ENCODE measurements at regions not wholly inside any gene's neighbourhood (a gene's known extent, or its start where the extent isn't known, plus 50 kb on each side); places are given as distances from the start of the nearest gene placed in this dataset.

DNA sequence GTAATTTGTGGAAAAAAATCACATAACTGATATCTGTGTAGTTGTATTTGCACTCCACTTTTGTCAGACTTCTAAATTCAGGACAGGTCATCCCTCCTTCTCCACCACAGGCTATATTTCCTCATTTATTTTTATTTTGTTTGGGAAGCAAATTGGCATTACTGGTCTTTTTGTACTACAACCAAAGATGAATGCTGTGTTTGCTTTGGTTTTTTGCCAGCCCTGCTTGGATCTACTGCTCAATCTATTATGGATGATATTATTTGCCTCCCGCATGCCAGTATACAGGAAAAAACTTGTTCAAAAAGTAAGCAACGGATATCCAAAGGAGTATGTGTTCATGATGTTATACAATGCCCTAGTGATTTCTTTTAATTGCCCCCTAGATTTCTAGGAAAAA lies 948.8 kb downstream of the TRHDE start:
- TF ChIP-seq, protein P1, sequence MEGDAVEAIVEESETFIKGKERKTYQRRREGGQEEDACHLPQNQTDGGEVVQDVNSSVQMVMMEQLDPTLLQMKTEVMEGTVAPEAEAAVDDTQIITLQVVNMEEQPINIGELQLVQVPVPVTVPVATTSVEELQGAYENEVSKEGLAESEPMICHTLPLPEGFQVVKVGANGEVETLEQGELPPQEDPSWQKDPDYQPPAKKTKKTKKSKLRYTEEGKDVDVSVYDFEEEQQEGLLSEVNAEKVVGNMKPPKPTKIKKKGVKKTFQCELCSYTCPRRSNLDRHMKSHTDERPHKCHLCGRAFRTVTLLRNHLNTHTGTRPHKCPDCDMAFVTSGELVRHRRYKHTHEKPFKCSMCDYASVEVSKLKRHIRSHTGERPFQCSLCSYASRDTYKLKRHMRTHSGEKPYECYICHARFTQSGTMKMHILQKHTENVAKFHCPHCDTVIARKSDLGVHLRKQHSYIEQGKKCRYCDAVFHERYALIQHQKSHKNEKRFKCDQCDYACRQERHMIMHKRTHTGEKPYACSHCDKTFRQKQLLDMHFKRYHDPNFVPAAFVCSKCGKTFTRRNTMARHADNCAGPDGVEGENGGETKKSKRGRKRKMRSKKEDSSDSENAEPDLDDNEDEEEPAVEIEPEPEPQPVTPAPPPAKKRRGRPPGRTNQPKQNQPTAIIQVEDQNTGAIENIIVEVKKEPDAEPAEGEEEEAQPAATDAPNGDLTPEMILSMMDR (IDR thresholded peaks at IDR 0.05), result no peak
- no peak for TF ChIP-seq POLR2A (IDR thresholded peaks at IDR 0.05)

All from tibial nerve (tissue), 3 donors.